Neural progenitor cell (in vitro differentiated cells): ENCODE measurements at regions not wholly inside any gene's neighbourhood (a gene's known extent, or its start where the extent isn't known, plus 50 kb on each side); places are given as distances from the start of the nearest gene placed in this dataset.

ENCODE experiments used
- DNase-seq: peaks from one replicate; pipeline ENCODE4 v3.0.0-alpha.2; 2016; ENCODE audit warnings: low spot score
- H2AFZ ChIP-seq: fragments of 200-600 bp; sonication (generic); replicated peaks from 2 replicates; pipeline ENCODE4 v1.6.1; 2016; ENCODE audit warnings: antibody characterized with exemption
- H3F3A ChIP-seq: fragments of 200-600 bp; sonication (generic); 2 replicates; pipeline ENCODE4 v1.6.1; 2016; ENCODE audit warnings: antibody characterized with exemption, low read depth
- H3K27ac ChIP-seq: fragments of 200-600 bp; sonication (generic); 2 replicates; pipeline ENCODE4 v1.5.1; 2016; ENCODE audit warnings: mild to moderate bottlenecking
- H3K27me3 ChIP-seq: fragments of 200-600 bp; sonication (generic); 2 replicates; pipeline ENCODE4 v1.6.1; 2016; ENCODE audit warnings: mild to moderate bottlenecking, moderate library complexity
- H3K36me3 ChIP-seq: fragments of 200-600 bp; sonication (generic); 2 replicates; pipeline ENCODE4 v1.5.1; 2016
- H3K4me1 ChIP-seq: fragments of 200-600 bp; sonication (generic); 2 replicates; pipeline ENCODE4 v1.6.1; 2016; ENCODE audit warnings: mixed run types
- H3K4me2 ChIP-seq: fragments of 200-600 bp; sonication (generic); 2 replicates; pipeline ENCODE4 v1.6.1; 2016
- H3K4me3 ChIP-seq: fragments of 200-600 bp; sonication (generic); 2 replicates; pipeline ENCODE4 v1.5.1; 2016
- H3K79me2 ChIP-seq: fragments of 200-600 bp; sonication (generic); 2 replicates; pipeline ENCODE4 v1.6.1; 2016; ENCODE audit warnings: low read depth
- H3K9ac ChIP-seq: fragments of 200-600 bp; sonication (generic); 2 replicates; pipeline ENCODE4 v1.6.1; 2016
- H3K9me3 ChIP-seq: fragments of 200-600 bp; sonication (generic); 2 replicates; pipeline ENCODE4 v1.5.1; 2016; ENCODE audit warnings: low read depth
- H4K20me1 ChIP-seq: fragments of 200-600 bp; sonication (generic); 2 replicates; pipeline ENCODE4 v1.6.1; 2016; ENCODE audit warnings: low read depth
- H3K27ac Mint-ChIP-seq: 3 replicates; pipeline ENCODE4 v1.8.0; 2021; ENCODE audit warnings: mixed read lengths
- H3K27me3 Mint-ChIP-seq: 2 replicates; pipeline ENCODE4 v1.8.0; 2022; ENCODE audit warnings: low read depth, mild to moderate bottlenecking, inconsistent platforms, moderate library complexity, mixed read lengths; ENCODE audit not compliant: insufficient read depth
- H3K36me3 Mint-ChIP-seq: 3 replicates; pipeline ENCODE4 v1.8.0; 2021; ENCODE audit warnings: mixed read lengths
- H3K4me1 Mint-ChIP-seq: 3 replicates; pipeline ENCODE4 v1.8.0; 2021; ENCODE audit warnings: mixed read lengths
- H3K4me3 Mint-ChIP-seq: 3 replicates; pipeline ENCODE4 v1.8.0; 2021; ENCODE audit warnings: mild to moderate bottlenecking, moderate library complexity, mixed read lengths
- H3K9me3 Mint-ChIP-seq: 3 replicates; pipeline ENCODE4 v1.8.0; 2020; ENCODE audit warnings: mixed read lengths
- EZH2 ChIP-seq: fragments of 200-600 bp; sonication (generic); IDR thresholded peaks from 2 replicates; pipeline ENCODE4 v1.6.1; 2017; ENCODE audit warnings: antibody characterized with exemption, mild to moderate bottlenecking, moderate library complexity
- EZH2phosphoT487 ChIP-seq: fragments of 200-600 bp; sonication (generic); IDR thresholded peaks from 2 replicates; pipeline ENCODE4 v1.6.1; 2017; ENCODE audit warnings: antibody characterized with exemption
- TF ChIP-seq, protein P1 (sequence below): fragments of 200-600 bp; sonication (generic); IDR thresholded peaks from 2 replicates; pipeline ENCODE4 v1.5.1; 2017; ENCODE audit warnings: antibody characterized with exemption, mild to moderate bottlenecking

DNA sequence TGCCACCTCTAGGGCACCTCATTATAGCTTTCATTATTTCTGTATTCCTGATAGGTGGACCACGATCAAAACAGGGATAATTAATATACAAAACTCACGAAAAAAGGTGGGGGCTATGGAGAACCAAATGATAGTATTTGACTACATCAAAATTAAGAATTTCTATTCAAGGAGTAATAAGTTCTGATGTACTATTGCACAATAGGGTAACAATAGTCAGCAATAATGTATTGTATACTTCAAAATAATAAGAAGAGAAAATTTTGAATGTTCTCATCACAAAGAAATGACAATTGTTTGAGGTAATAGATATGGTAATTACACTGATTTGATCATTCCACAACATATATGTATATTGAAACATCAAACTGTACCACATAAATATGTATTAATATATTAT lies 327.3 kb upstream of the TRAM1L1 start:
- H3K9me3 Mint-ChIP-seq, result no peaks in the 10 kb centered on the region
- H3K36me3 ChIP-seq, result no peaks in the 10 kb centered on the region
- H2AFZ ChIP-seq, result no peak overlapping the region
- H3K4me1 Mint-ChIP-seq, result no peaks in the 10 kb centered on the region
- DNase-seq, result no peak
- H3K4me1 ChIP-seq, result no peaks in the 10 kb centered on the region
- no peaks in the 10 kb centered on the region for H3K36me3 Mint-ChIP-seq
- H3K4me2 ChIP-seq, result no peak overlapping the region
- TF ChIP-seq, protein P1, sequence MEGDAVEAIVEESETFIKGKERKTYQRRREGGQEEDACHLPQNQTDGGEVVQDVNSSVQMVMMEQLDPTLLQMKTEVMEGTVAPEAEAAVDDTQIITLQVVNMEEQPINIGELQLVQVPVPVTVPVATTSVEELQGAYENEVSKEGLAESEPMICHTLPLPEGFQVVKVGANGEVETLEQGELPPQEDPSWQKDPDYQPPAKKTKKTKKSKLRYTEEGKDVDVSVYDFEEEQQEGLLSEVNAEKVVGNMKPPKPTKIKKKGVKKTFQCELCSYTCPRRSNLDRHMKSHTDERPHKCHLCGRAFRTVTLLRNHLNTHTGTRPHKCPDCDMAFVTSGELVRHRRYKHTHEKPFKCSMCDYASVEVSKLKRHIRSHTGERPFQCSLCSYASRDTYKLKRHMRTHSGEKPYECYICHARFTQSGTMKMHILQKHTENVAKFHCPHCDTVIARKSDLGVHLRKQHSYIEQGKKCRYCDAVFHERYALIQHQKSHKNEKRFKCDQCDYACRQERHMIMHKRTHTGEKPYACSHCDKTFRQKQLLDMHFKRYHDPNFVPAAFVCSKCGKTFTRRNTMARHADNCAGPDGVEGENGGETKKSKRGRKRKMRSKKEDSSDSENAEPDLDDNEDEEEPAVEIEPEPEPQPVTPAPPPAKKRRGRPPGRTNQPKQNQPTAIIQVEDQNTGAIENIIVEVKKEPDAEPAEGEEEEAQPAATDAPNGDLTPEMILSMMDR, result no peak
- TF ChIP-seq EZH2 (no peak), EZH2phosphoT487 (no peak)
- H3K27ac Mint-ChIP-seq, result no peak overlapping the region
- no peaks in the 10 kb centered on the region for H3F3A ChIP-seq
- H3K27me3 ChIP-seq, result no peaks in the 10 kb centered on the region
- no peaks in the 10 kb centered on the region for H4K20me1 ChIP-seq
- H3K27ac ChIP-seq, result no peak overlapping the region
- no peak overlapping the region for H3K4me3 ChIP-seq
- H3K9me3 ChIP-seq, result no peaks in the 10 kb centered on the region
- H3K9ac ChIP-seq, result no peak overlapping the region
- H3K79me2 ChIP-seq, result no peaks in the 10 kb centered on the region
- no peak overlapping the region for H3K4me3 Mint-ChIP-seq
- peaks cover 2% of the 10 kb centered on the region for H3K27me3 Mint-ChIP-seq

DNA sequence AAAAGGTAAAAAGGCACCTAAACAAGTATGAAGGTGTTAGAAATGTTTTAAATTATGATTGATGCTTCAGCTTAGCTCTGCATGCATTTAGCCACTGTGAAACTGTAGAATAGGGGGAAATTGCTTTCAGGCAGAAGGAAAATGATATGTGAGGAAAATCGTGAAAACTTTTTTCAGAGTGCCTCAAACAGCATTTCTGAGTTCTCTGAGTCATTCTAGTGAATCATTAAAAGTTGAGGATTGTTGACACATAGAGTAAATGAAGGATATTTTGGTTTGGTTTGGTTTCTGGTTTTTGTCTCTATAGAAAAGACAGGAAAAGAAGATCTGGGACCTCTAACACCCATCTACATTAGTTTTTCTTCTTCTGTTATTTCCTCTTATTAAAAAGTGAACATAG lies 332.5 kb upstream of the TRAM1L1 start:
- Histone ChIP-seq H3K79me2 (no peaks in the 10 kb centered on the region), H4K20me1 (no peaks in the 10 kb centered on the region), H2AFZ (no peak overlapping the region), H3K4me2 (no peak overlapping the region), H3K4me3 (no peak overlapping the region), H3K9me3 (no peaks in the 10 kb centered on the region), H3K4me1 (no peaks in the 10 kb centered on the region), H3K9ac (no peak overlapping the region), H3K27me3 (no peaks in the 10 kb centered on the region), H3K27ac (no peak overlapping the region), H3F3A (no peaks in the 10 kb centered on the region), H3K36me3 (no peaks in the 10 kb centered on the region)
- no peaks in the 10 kb centered on the region for H3K36me3 Mint-ChIP-seq
- H3K27me3 Mint-ChIP-seq, result peaks cover 4% of the 10 kb centered on the region
- H3K4me1 Mint-ChIP-seq, result no peaks in the 10 kb centered on the region
- H3K4me3 Mint-ChIP-seq, result no peak overlapping the region
- TF ChIP-seq, protein P1, result no peak
- no peak for TF ChIP-seq EZH2
- no peak for TF ChIP-seq EZH2phosphoT487
- H3K27ac Mint-ChIP-seq, result no peak overlapping the region
- H3K9me3 Mint-ChIP-seq, result no peaks in the 10 kb centered on the region
- DNase-seq, result no peak

DNA sequence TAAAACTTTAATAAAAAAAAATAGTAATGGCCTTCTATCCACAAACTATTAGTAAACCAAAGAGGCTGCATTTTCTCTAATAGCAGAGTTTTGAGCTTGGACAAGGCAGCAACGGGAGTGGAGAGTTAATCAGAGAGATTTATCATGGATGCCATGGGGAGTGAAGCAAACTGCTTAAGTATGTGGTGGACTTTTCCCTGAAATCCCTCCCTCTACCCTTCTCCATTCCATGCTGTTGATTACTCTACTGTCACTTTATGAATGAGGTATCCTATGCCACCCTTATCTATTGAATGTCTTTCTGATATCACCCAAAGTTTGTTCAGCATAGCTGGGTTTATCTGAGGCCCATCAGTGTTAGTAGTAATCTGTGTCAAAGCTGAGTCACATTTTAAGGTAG lies 335.6 kb upstream of the TRAM1L1 start:
- no peak overlapping the region for H3K27ac ChIP-seq
- H2AFZ ChIP-seq, result no peak overlapping the region
- no peaks in the 10 kb centered on the region for H3K9me3 ChIP-seq
- H3K27me3 Mint-ChIP-seq, result peaks cover 2% of the 10 kb centered on the region
- DNase-seq, result no peak
- H3K36me3 ChIP-seq, result no peaks in the 10 kb centered on the region
- no peaks in the 10 kb centered on the region for H3K27me3 ChIP-seq
- H3K4me1 ChIP-seq, result no peaks in the 10 kb centered on the region
- no peaks in the 10 kb centered on the region for H4K20me1 ChIP-seq
- no peak overlapping the region for H3K27ac Mint-ChIP-seq
- no peaks in the 10 kb centered on the region for H3K9me3 Mint-ChIP-seq
- H3K79me2 ChIP-seq, result no peaks in the 10 kb centered on the region
- no peak overlapping the region for H3K9ac ChIP-seq
- no peaks in the 10 kb centered on the region for H3K4me1 Mint-ChIP-seq
- H3K36me3 Mint-ChIP-seq, result no peaks in the 10 kb centered on the region
- TF ChIP-seq EZH2, result no peak
- TF ChIP-seq EZH2phosphoT487, result no peak
- TF ChIP-seq, protein P1, result no peak
- H3K4me2 ChIP-seq, result no peak overlapping the region
- no peaks in the 10 kb centered on the region for H3F3A ChIP-seq
- no peak overlapping the region for H3K4me3 Mint-ChIP-seq
- H3K4me3 ChIP-seq, result no peak overlapping the region

DNA sequence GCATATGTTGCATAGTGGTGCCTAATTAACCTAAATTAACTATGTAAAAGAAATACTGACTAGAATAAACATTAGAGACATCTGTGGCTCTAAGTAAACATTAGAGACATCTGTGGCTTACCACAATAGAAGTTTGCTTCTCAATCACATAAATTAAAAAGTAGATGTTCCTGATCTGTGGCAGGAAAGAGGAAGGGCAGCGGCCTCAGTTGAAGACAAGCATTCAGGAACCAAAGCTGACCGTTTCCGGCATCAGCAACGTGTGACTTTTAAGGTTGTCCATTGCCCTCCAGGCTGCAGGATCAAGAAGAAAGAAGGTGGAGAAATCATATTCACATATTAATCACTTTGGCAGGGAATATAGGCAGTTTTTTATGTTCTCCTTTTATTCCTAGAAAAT lies 336.3 kb upstream of the TRAM1L1 start:
- H3K36me3 Mint-ChIP-seq, result no peaks in the 10 kb centered on the region
- Histone ChIP-seq H3K36me3 (no peaks in the 10 kb centered on the region), H3K27me3 (no peaks in the 10 kb centered on the region), H3K4me2 (no peak overlapping the region), H3K9me3 (no peaks in the 10 kb centered on the region), H4K20me1 (no peaks in the 10 kb centered on the region), H3K9ac (no peak overlapping the region), H3F3A (no peaks in the 10 kb centered on the region), H2AFZ (no peak overlapping the region), H3K27ac (no peak overlapping the region), H3K4me3 (no peak overlapping the region), H3K4me1 (no peaks in the 10 kb centered on the region), H3K79me2 (no peaks in the 10 kb centered on the region)
- DNase-seq, result no peak
- no peaks in the 10 kb centered on the region for H3K9me3 Mint-ChIP-seq
- H3K4me3 Mint-ChIP-seq, result no peak overlapping the region
- TF ChIP-seq, protein P1, result no peak
- TF ChIP-seq EZH2 (no peak), EZH2phosphoT487 (no peak)
- H3K4me1 Mint-ChIP-seq, result no peaks in the 10 kb centered on the region
- H3K27me3 Mint-ChIP-seq, result peaks cover 2% of the 10 kb centered on the region
- H3K27ac Mint-ChIP-seq, result no peak overlapping the region
